T follicular helper cell (primary cell): ENCODE measurements at regions not wholly inside any gene's neighbourhood (a gene's known extent, or its start where the extent isn't known, plus 50 kb on each side); places are given as distances from the start of the nearest gene placed in this dataset.

Source experiments
- DNase-seq: peaks from one replicate; pipeline ENCODE4 v3.0.0-alpha.2; 2020; ENCODE audit warnings: low read depth

- no peak for DNase-seq
These were observed 88.2 kb upstream of the ANKRD55 start for GRCh38 chr5:56321236-56321881.

GRCh38 chr5:56320686-56321085 lies 87.6 kb upstream of the ANKRD55 start:
- no peak for DNase-seq

- no peak for DNase-seq
These were observed 86.5 kb upstream of the ANKRD55 start for GRCh38 chr5:56319526-56320181.

- DNase-seq: no peak
These were observed 84.9 kb upstream of the ANKRD55 start for GRCh38 chr5:56317923-56318561.

GRCh38 chr5:56316299-56316994 lies 83.3 kb upstream of the ANKRD55 start:
- DNase-seq: no peak

- peak; percentile 6 for DNase-seq
These were observed 81.4 kb upstream of the ANKRD55 start for GRCh38 chr5:56314529-56314928.

- DNase-seq: no peak
These were observed 80.5 kb upstream of the ANKRD55 start for GRCh38 chr5:56313596-56313995.

GRCh38 chr5:56313004-56313531 lies 79.9 kb upstream of the ANKRD55 start:
- DNase-seq: no peak

- no peak for DNase-seq
These were observed 78.3 kb upstream of the ANKRD55 start for GRCh38 chr5:56311306-56311905.

GRCh38 chr5:56310711-56311204 lies 77.6 kb upstream of the ANKRD55 start:
- no peak for DNase-seq

GRCh38 chr5:56309262-56309826 lies 76.2 kb upstream of the ANKRD55 start:
- no peak for DNase-seq

GRCh38 chr5:56307714-56308333 lies 74.7 kb upstream of the ANKRD55 start:
- no peak for DNase-seq

- no peak for DNase-seq
These were observed 73.5 kb upstream of the ANKRD55 start for GRCh38 chr5:56306433-56307150.

- no peak for DNase-seq
These were observed 72.1 kb upstream of the ANKRD55 start for GRCh38 chr5:56305001-56305950.

- DNase-seq: no peak
These were observed 70.4 kb upstream of the ANKRD55 start for GRCh38 chr5:56303511-56303910.

- DNase-seq: no peak
These were observed 68.9 kb upstream of the ANKRD55 start for GRCh38 chr5:56302027-56302426.

- no peak for DNase-seq
These were observed 67.9 kb upstream of the ANKRD55 start for GRCh38 chr5:56301069-56301468.

- DNase-seq: no peak
These were observed 66.1 kb upstream of the ANKRD55 start for GRCh38 chr5:56299212-56299611.
